OCI-LY1 (cell line): ENCODE measurements at regions not wholly inside any gene's neighbourhood (a gene's known extent, or its start where the extent isn't known, plus 50 kb on each side); places are given as distances from the start of the nearest gene placed in this dataset.

ENCODE experiments used
- H2AFZ ChIP-seq: fragments of 200-600 bp; sonication (generic), shearing (Covaris generic); 2 replicates; pipeline ENCODE4 v1.6.0; 2014; ENCODE audit warnings: antibody characterized with exemption, mild to moderate bottlenecking, low read length
- H3F3A ChIP-seq: fragments of 200-600 bp; sonication (generic), shearing (Covaris generic); 2 replicates; pipeline ENCODE4 v1.6.0; 2014; ENCODE audit warnings: mild to moderate bottlenecking, antibody characterized with exemption, low read length, moderate library complexity; ENCODE audit not compliant: insufficient read depth
- H3K27ac ChIP-seq: fragments of 200-600 bp; sonication (generic); 2 replicates; pipeline ENCODE4 v1.5.1; 2014; ENCODE audit warnings: low read length, mixed run types, mild to moderate bottlenecking, low read depth; ENCODE audit not compliant: poor library complexity, severe bottlenecking
- H3K27me3 ChIP-seq: fragments of 200-600 bp; sonication (generic); 2 replicates; pipeline ENCODE4 v1.6.0; 2014; ENCODE audit warnings: antibody characterized with exemption, mild to moderate bottlenecking, low read length, moderate library complexity; ENCODE audit not compliant: insufficient read depth
- H3K36me3 ChIP-seq: fragments of 200-600 bp; sonication (generic); 2 replicates; pipeline ENCODE4 v1.6.1; 2014; ENCODE audit warnings: mild to moderate bottlenecking, antibody characterized with exemption, low read length, moderate library complexity, mixed read lengths; ENCODE audit not compliant: insufficient read depth
- H3K4me1 ChIP-seq: fragments of 200-600 bp; sonication (generic); 2 replicates; pipeline ENCODE4 v1.5.1; 2014; ENCODE audit warnings: mild to moderate bottlenecking, low read length, moderate library complexity; ENCODE audit not compliant: insufficient read depth, severe bottlenecking
- H3K4me2 ChIP-seq: fragments of 200-600 bp; sonication (generic), shearing (Covaris generic); 2 replicates; pipeline ENCODE4 v1.6.1; 2014; ENCODE audit warnings: low read length
- H3K4me3 ChIP-seq: fragments of 200-600 bp; sonication (generic); 2 replicates; pipeline ENCODE4 v1.5.1; 2014; ENCODE audit warnings: low read length, low read depth, mild to moderate bottlenecking, mixed read lengths; ENCODE audit not compliant: poor library complexity, severe bottlenecking
- H3K79me2 ChIP-seq: fragments of 200-600 bp; shearing (Covaris generic); 2 replicates; pipeline ENCODE4 v1.6.1; 2016; ENCODE audit warnings: mixed run types, low read length, mixed read lengths; ENCODE audit not compliant: insufficient read depth
- H3K9ac ChIP-seq: fragments of 200-600 bp; sonication (generic), shearing (Covaris generic); 2 replicates; pipeline ENCODE4 v1.6.1; 2014; ENCODE audit warnings: mild to moderate bottlenecking, low read length, mixed read lengths
- H3K9me2 ChIP-seq: fragments of 200-600 bp; sonication (generic), shearing (Covaris generic); 2 replicates; pipeline ENCODE4 v1.6.1; 2014; ENCODE audit warnings: low read depth, mild to moderate bottlenecking, low read length, mixed read lengths
- H3K9me3 ChIP-seq: fragments of 200-600 bp; shearing (Covaris generic); 2 replicates; pipeline ENCODE4 v1.6.1; 2014; ENCODE audit warnings: low read length, mixed read lengths
- H4K20me1 ChIP-seq: fragments of 200-600 bp; sonication (generic), shearing (Covaris generic); 2 replicates; pipeline ENCODE4 v1.6.0; 2016; ENCODE audit warnings: mild to moderate bottlenecking, low read length; ENCODE audit not compliant: insufficient read depth
- CTCF ChIP-seq: fragments of 200-600 bp; sonication (generic), shearing (Covaris generic); IDR thresholded peaks from 2 replicates; pipeline ENCODE4 v1.5.1; 2017; ENCODE audit warnings: mild to moderate bottlenecking, antibody characterized with exemption, low read length, moderate library complexity, mixed read lengths
- EZH2 ChIP-seq: fragments of 200-600 bp; sonication (generic), shearing (Covaris generic); IDR thresholded peaks from 2 replicates; pipeline ENCODE4 v1.8.0; 2017; ENCODE audit warnings: borderline replicate concordance, mixed run types, mild to moderate bottlenecking, antibody characterized with exemption, low read length, moderate library complexity, mixed read lengths

GRCh38 chr13:70580825-70581224, 472.6 kb upstream of the KLHL1 start:
- Histone ChIP-seq H3K4me2 (no peak overlapping the region), H3K4me1 (no peaks in the 10 kb centered on the region), H3K36me3 (no peaks in the 10 kb centered on the region), H3F3A (no peaks in the 10 kb centered on the region), H2AFZ (no peak overlapping the region), H3K9me3 (no peaks in the 10 kb centered on the region), H3K79me2 (no peaks in the 10 kb centered on the region), H3K27me3 (no peaks in the 10 kb centered on the region), H3K27ac (no peak overlapping the region), H3K4me3 (no peak overlapping the region), H3K9ac (no peak overlapping the region), H3K9me2 (no peaks in the 10 kb centered on the region), H4K20me1 (no peaks in the 10 kb centered on the region)
- TF ChIP-seq EZH2: no peak
- no peak for TF ChIP-seq CTCF

GRCh38 chr13:70579941-70580340, 471.7 kb upstream of the KLHL1 start:
- no peaks in the 10 kb centered on the region for H3K36me3 ChIP-seq
- H3K4me3 ChIP-seq: no peak overlapping the region
- H4K20me1 ChIP-seq: no peaks in the 10 kb centered on the region
- H3K27ac ChIP-seq: no peak overlapping the region
- no peaks in the 10 kb centered on the region for H3K9me3 ChIP-seq
- no peaks in the 10 kb centered on the region for H3K9me2 ChIP-seq
- H2AFZ ChIP-seq: no peak overlapping the region
- TF ChIP-seq CTCF: no peak
- TF ChIP-seq EZH2: no peak
- H3K79me2 ChIP-seq: no peaks in the 10 kb centered on the region
- H3K4me1 ChIP-seq: no peaks in the 10 kb centered on the region
- no peaks in the 10 kb centered on the region for H3F3A ChIP-seq
- H3K9ac ChIP-seq: no peak overlapping the region
- H3K27me3 ChIP-seq: no peaks in the 10 kb centered on the region
- H3K4me2 ChIP-seq: no peak overlapping the region

GRCh38 chr13:70571221-70571620, 463.0 kb upstream of the KLHL1 start:
- no peaks in the 10 kb centered on the region for H4K20me1 ChIP-seq
- H3K9ac ChIP-seq: no peak overlapping the region
- H3K79me2 ChIP-seq: no peaks in the 10 kb centered on the region
- no peak for TF ChIP-seq CTCF
- no peaks in the 10 kb centered on the region for H3F3A ChIP-seq
- H3K4me3 ChIP-seq: no peak overlapping the region
- H3K36me3 ChIP-seq: no peaks in the 10 kb centered on the region
- no peaks in the 10 kb centered on the region for H3K9me2 ChIP-seq
- H3K4me1 ChIP-seq: no peaks in the 10 kb centered on the region
- H3K4me2 ChIP-seq: no peak overlapping the region
- H3K9me3 ChIP-seq: no peaks in the 10 kb centered on the region
- H3K27me3 ChIP-seq: no peaks in the 10 kb centered on the region
- H3K27ac ChIP-seq: no peak overlapping the region
- H2AFZ ChIP-seq: no peak overlapping the region
